ENCODE measurements at regions not wholly inside any gene's neighbourhood (a gene's known extent, or its start where the extent isn't known, plus 50 kb on each side); places are given as distances from the start of the nearest gene placed in this dataset.

DNA sequence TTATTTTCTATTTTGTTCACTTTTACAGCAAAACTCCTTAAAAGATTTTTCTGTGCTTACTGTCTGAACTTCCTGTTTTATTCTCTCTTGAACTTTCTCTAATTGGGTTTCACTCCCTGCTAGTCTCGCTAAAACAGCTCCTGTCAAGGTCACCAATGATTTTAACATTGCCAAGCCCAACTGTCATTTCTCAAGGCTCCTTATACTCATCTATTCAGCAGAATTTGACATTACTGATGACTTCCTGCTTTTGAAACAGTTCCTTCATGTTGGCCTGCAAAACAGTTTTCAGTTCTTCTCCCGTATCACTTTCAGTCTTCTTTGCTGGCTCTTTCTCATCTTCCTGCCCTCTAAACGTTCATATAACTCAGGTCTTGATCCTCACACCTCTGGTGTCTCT is 268.5 kb upstream of the USP15 start:
- no peaks in the 10 kb centered on the region for H3K36me3 ChIP-seq (ENCODE audit: control insufficient read depth, insufficient read depth, low read length)
- no peak overlapping the region for H3K27ac ChIP-seq
- H3K27me3 ChIP-seq (ENCODE audit: control insufficient read depth, insufficient read depth, low read length), result no peaks in the 10 kb centered on the region
- no peak overlapping the region for H3K4me3 ChIP-seq (ENCODE audit: low read depth, low read length)
- H3K9me3 ChIP-seq (ENCODE audit: control insufficient read depth, low read length), result no peaks in the 10 kb centered on the region
- no peak overlapping the region for H3K9ac ChIP-seq
- H2AFZ ChIP-seq, result peak overlapping the region; percentile 71
- H3K79me2 ChIP-seq, result no peaks in the 10 kb centered on the region
- H3K4me2 ChIP-seq (ENCODE audit: low read length), result no peak overlapping the region
- TF ChIP-seq, protein P1, sequence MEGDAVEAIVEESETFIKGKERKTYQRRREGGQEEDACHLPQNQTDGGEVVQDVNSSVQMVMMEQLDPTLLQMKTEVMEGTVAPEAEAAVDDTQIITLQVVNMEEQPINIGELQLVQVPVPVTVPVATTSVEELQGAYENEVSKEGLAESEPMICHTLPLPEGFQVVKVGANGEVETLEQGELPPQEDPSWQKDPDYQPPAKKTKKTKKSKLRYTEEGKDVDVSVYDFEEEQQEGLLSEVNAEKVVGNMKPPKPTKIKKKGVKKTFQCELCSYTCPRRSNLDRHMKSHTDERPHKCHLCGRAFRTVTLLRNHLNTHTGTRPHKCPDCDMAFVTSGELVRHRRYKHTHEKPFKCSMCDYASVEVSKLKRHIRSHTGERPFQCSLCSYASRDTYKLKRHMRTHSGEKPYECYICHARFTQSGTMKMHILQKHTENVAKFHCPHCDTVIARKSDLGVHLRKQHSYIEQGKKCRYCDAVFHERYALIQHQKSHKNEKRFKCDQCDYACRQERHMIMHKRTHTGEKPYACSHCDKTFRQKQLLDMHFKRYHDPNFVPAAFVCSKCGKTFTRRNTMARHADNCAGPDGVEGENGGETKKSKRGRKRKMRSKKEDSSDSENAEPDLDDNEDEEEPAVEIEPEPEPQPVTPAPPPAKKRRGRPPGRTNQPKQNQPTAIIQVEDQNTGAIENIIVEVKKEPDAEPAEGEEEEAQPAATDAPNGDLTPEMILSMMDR (IDR thresholded peaks at IDR 0.05), result no peak
- H3K4me1 ChIP-seq, result peaks cover 9% of the 10 kb centered on the region

DNA sequence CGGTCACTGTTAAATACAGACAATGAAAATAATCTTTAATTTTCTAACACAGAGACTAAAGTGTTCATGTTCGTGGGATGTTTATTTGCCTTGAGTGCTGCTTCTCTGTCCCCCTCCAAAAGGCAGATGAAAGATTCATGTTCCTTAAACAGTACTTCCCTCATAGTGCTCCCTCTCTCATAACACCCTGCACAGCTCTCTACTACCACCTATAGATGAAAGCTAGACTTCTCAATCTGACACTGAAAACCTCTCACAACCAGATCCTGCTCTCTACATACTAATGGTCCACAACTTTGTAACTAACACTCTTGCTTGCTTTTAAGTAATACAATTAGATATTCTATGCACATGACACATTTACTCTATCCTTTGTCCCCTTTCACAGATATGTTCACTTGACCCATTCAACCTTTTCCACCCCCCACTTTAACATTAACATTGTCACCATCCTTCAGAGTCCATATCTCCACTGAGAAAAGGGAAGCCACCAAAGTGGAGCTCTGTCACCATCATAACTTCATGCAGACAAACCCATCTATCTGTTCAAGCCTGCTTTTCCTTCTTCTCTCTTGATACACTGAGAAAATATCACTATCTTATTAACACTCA is 266.4 kb upstream of the USP15 start:
- H3K9me3 ChIP-seq (ENCODE audit: control insufficient read depth, low read length), result no peaks in the 10 kb centered on the region
- no peak overlapping the region for H3K4me3 ChIP-seq (ENCODE audit: low read depth, low read length)
- no peaks in the 10 kb centered on the region for H3K36me3 ChIP-seq (ENCODE audit: control insufficient read depth, insufficient read depth, low read length)
- TF ChIP-seq, protein P1 (IDR thresholded peaks at IDR 0.05), result peak; percentile 81
- no peaks in the 10 kb centered on the region for H3K79me2 ChIP-seq
- H3K9ac ChIP-seq, result no peak overlapping the region
- no peak overlapping the region for H3K4me2 ChIP-seq (ENCODE audit: low read length)
- no peak overlapping the region for H3K27ac ChIP-seq
- H2AFZ ChIP-seq, result no peak overlapping the region
- no peaks in the 10 kb centered on the region for H3K27me3 ChIP-seq (ENCODE audit: control insufficient read depth, insufficient read depth, low read length)
- H3K4me1 ChIP-seq, result peaks cover 9% of the 10 kb centered on the region

DNA sequence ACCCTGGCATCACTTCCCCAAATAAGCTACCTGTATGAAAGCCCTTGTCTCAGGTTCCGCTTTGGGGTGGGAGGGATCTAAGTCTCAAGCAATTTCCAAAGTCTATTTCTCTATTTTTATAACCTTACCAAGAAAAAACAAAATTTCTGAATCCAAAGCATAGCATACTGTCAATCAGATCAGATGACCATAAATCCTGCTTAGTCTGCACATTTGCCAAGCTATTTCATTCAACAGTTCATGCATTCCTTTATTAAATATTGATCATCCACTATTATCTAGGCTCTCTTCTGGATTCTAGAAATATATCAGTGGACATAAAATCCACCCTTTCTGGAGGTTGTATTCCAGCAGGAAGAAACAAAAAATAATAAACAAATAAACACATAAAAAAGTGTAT is 263.5 kb upstream of the USP15 start:
- Histone ChIP-seq H3K4me1 (peaks cover 5% of the 10 kb centered on the region), H3K9me3 (ENCODE audit: control insufficient read depth, low read length) (no peaks in the 10 kb centered on the region), H3K4me3 (ENCODE audit: low read depth, low read length) (no peak overlapping the region), H2AFZ (no peak overlapping the region), H3K4me2 (ENCODE audit: low read length) (no peak overlapping the region), H3K36me3 (ENCODE audit: control insufficient read depth, insufficient read depth, low read length) (no peaks in the 10 kb centered on the region), H3K27ac (no peak overlapping the region), H3K9ac (no peak overlapping the region), H3K27me3 (ENCODE audit: control insufficient read depth, insufficient read depth, low read length) (no peaks in the 10 kb centered on the region), H3K79me2 (no peaks in the 10 kb centered on the region)
- TF ChIP-seq, protein P1 (IDR thresholded peaks at IDR 0.05), result no peak

DNA sequence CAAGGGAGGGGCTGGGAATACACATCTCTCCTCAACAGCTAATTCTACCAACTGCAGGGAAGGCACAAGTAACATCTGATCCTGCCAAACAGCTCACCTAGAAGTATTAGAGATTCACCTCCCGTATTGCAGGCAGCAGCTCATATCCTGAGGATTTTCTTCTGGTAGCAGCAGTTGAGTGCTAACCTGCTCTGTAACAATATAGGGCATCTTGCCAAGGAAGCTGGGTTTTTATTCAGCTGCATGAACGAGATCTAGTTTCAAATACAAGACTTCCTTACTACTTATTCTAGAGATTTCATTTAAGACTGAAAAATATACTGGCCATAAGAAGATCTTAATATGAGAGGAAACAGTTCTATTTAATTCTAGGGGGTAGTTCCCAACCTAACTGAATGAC is 261.4 kb upstream of the USP15 start:
- H3K4me2 ChIP-seq (ENCODE audit: low read length), result no peak overlapping the region
- H3K27me3 ChIP-seq (ENCODE audit: control insufficient read depth, insufficient read depth, low read length), result no peaks in the 10 kb centered on the region
- H2AFZ ChIP-seq, result no peak overlapping the region
- no peaks in the 10 kb centered on the region for H3K4me1 ChIP-seq
- H3K9me3 ChIP-seq (ENCODE audit: control insufficient read depth, low read length), result no peaks in the 10 kb centered on the region
- no peaks in the 10 kb centered on the region for H3K79me2 ChIP-seq
- H3K27ac ChIP-seq, result no peak overlapping the region
- H3K4me3 ChIP-seq (ENCODE audit: low read depth, low read length), result no peak overlapping the region
- H3K36me3 ChIP-seq (ENCODE audit: control insufficient read depth, insufficient read depth, low read length), result no peaks in the 10 kb centered on the region
- TF ChIP-seq, protein P1 (IDR thresholded peaks at IDR 0.05), result no peak
- no peak overlapping the region for H3K9ac ChIP-seq

DNA sequence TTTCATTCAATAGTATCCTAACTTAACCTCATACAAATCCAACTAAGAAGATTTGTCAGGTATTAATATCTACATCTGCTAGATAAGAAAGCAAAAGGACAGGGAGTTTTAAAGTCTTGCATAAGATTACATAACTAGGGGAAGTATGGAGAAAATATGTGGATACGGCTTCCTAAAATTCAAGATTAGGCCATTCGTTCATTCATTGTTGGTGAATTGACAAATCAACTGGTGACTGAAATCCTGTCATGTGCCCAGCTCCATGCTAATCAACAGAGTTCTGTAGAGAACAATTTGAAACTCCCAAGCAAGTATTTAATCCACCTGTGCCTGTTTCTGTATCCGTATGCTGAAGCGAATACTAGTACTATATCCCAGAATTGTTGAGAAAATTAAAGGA is 260.9 kb upstream of the USP15 start:
- TF ChIP-seq, protein P1 (IDR thresholded peaks at IDR 0.05), result no peak
- Histone ChIP-seq H3K36me3 (ENCODE audit: control insufficient read depth, insufficient read depth, low read length) (no peaks in the 10 kb centered on the region), H3K4me2 (ENCODE audit: low read length) (no peak overlapping the region), H3K9ac (no peak overlapping the region), H3K27me3 (ENCODE audit: control insufficient read depth, insufficient read depth, low read length) (no peaks in the 10 kb centered on the region), H3K79me2 (no peaks in the 10 kb centered on the region), H3K27ac (no peak overlapping the region), H3K4me1 (no peaks in the 10 kb centered on the region), H3K9me3 (ENCODE audit: control insufficient read depth, low read length) (no peaks in the 10 kb centered on the region), H3K4me3 (ENCODE audit: low read depth, low read length) (no peak overlapping the region), H2AFZ (no peak overlapping the region)
